GM10266 (cell line): ENCODE measurements at regions not wholly inside any gene's neighbourhood (a gene's known extent, or its start where the extent isn't known, plus 50 kb on each side); places are given as distances from the start of the nearest gene placed in this dataset.

Experiments
- DNase-seq: peaks from one replicate; pipeline ENCODE4 v3.0.0; 2012; ENCODE audit errors: extremely low spot score
- TF ChIP-seq, protein P1 (sequence below): IDR thresholded peaks from 2 replicates; pipeline ENCODE4 v1.5.1; 2012; ENCODE audit warnings: mild to moderate bottlenecking, low read depth; ENCODE audit not compliant: control insufficient read depth, insufficient read depth; ENCODE audit errors: missing control alignments

DNA sequence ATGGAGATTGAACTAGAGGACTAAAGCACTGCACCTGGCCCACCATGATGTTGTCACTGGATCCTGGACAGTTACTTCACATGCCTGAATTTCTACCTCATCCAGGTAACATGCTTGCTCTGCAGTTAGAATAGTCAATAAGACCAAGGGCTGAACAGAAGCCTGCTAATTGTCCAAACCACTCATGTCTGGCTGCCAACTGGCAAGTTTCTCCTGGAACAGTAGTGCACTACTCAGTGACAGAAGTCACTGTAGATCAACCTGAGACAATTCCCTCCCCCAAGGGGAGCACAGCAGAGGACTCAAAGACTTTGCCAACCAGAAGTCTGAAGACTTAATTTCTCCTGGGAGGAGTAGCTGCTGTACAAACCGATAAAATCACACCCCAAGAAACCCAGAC, 454.6 kb upstream of the MARCKS start:
- DNase-seq, result no peak

DNA sequence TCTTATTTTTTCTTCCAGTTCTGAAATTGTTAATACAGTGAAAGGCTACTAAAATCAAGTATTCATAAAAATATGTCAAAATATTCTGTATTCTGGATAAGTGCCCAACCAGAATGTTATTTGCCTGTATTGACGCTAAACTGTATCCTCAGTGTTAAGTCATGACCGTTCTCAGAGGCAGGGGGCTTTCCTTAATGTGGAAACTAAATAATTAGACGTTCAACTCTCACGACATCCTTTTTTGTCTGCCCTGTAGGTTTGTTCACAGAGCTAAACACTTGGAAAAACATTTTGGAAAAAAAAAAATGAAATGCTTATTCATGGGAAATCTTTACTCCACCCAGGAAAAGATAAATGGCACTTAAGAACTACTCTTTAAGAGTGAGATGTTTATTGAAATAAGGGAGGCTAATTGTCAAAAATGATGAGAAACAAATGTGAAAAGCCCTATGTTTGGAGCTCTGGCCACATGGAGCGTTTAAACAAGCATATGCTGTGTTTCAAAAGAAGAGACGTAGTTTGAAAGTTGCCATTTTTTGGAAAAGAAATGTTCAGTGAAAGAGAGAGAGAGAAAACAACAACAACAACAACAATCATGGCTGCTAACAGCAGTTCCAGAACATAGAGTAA, 453.1 kb upstream of the MARCKS start:
- TF ChIP-seq, protein P1, sequence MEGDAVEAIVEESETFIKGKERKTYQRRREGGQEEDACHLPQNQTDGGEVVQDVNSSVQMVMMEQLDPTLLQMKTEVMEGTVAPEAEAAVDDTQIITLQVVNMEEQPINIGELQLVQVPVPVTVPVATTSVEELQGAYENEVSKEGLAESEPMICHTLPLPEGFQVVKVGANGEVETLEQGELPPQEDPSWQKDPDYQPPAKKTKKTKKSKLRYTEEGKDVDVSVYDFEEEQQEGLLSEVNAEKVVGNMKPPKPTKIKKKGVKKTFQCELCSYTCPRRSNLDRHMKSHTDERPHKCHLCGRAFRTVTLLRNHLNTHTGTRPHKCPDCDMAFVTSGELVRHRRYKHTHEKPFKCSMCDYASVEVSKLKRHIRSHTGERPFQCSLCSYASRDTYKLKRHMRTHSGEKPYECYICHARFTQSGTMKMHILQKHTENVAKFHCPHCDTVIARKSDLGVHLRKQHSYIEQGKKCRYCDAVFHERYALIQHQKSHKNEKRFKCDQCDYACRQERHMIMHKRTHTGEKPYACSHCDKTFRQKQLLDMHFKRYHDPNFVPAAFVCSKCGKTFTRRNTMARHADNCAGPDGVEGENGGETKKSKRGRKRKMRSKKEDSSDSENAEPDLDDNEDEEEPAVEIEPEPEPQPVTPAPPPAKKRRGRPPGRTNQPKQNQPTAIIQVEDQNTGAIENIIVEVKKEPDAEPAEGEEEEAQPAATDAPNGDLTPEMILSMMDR, result no peak
- no peak for DNase-seq

More for the DNA sequence above, 454.6 kb upstream of the MARCKS start:
- TF ChIP-seq, protein P1, result no peak

DNA sequence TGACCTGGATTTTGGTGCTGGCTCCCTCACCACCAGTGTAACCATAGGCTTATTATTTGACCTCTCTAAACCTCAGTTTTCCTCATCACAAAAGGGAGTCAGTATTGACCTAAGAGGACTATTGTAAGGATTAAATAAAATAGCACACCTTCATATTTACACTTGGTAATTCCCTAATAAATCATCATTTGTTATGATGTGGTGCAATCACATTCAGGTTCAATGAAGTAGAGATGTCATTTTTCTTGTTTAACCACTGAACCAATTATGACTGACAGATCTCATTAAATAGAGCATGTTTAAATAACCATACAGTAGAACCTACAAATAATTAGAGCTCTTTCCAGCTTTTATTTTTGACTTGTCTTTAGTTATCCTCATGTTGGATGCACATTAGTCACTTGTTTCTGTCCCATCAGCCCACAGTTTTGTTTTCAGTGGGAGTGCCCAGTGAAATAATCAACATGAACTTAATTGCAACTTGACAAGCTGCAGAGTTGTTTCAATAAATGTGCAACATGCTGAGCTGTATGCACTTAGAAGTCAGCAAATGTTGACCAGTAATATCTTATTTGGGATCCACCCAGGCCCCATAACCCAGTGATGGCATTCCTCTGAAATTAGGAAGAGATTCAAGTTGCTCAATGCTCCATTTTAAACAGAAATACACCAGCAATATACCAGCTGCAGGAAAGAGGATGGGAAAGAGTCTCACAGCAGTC, 451.7 kb upstream of the MARCKS start:
- no peak for DNase-seq
- TF ChIP-seq, protein P1, result no peak

DNA sequence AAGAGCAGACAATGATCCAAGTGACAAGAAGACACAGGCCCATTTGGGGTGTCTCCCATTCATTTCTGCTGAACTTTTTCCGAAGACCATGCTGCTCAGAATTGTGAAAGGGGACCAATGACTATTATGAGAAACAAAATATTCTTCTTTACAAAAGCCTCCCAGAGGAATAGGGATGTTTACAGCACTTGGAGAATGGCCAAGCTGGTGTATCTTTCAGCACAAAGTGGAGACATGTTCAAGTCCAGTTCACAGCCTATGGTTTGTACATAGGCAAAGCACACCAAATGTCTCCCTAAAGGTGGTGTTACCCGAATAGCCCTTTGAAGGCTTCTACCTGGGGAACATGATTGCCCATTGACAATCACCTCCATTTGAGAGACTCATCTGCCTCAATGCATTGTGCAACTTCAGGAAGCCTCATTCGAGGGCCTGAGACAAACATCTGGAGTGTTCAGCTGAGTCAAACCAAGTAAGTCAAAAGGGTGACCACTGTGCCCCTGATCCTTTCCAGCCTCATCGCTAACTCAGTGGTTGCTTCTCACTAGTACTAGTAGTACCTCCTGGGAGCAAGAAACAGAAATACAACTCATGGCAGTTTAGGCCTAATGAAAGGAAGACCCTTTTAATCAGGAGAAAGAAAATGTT, 451.0 kb upstream of the MARCKS start:
- TF ChIP-seq, protein P1, result no peak
- no peak for DNase-seq

DNA sequence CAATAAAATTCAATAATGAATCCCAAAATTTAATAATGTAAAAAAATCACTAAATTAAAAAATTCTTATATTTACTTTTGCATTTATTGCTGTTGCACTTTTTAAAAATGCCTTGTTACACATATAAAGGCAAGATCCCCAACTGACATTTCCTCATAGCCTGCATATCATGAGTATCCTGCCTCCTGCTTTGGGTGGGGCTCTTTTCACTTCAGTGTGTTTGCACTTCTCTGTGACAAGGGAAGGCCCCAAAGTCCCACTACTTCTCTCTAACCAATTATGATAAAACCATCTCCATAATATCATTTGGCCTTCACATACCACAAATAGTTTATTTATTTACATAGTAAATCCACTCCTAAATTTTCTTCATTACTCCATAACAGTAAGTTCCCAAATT, 446.1 kb upstream of the MARCKS start:
- TF ChIP-seq, protein P1, result no peak

DNA sequence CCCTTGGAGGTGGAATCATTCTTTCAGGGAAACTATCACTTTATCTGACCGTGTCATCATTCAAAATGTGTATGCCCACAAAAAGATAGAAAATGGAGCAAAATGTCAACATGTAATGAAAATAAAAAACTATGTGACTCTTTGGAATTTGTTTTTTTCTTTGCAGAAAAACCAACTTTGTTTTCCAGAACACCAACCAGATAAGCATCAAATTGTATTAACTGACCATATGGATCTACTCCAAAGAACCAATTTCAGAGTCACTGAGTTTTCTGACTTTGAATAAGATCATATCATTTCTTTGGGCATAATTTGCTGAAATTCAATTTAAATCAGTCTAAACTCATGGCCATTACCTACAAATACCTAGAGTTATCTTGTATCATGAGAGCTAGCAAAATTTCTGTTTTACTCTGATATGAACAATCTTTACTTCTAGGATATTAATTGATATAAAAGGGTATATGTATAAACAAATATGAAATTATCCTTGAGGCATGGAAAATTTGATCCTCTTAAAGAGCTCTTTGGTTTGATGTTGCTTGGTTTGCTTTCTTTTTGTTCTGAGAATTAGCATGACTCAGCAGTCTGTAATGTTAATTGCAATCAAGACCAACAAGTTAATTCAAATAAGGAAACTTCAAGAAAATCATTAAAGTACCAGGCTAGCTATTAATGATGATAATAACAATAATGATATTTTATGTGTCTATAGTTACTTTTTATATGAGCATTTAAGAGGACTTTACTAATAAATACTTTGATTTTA, 444.4 kb upstream of the MARCKS start:
- DNase-seq, result no peak
- TF ChIP-seq, protein P1, result no peak

More for the DNA sequence above, 446.1 kb upstream of the MARCKS start:
- no peak for DNase-seq
